NCI-H1048 (cell line): ENCODE measurements at regions not wholly inside any gene's neighbourhood (a gene's known extent, or its start where the extent isn't known, plus 50 kb on each side); places are given as distances from the start of the nearest gene placed in this dataset.
"Not testable (repeated sequence)": the region's sequence is repeated elsewhere in the genome, so short reads cannot be mapped to it uniquely, and the experiment has no call there.

Source experiments
- DNase-seq: peaks from one replicate; lab custom pipeline; 2025; lab: John Stamatoyannopoulos, UW

DNA sequence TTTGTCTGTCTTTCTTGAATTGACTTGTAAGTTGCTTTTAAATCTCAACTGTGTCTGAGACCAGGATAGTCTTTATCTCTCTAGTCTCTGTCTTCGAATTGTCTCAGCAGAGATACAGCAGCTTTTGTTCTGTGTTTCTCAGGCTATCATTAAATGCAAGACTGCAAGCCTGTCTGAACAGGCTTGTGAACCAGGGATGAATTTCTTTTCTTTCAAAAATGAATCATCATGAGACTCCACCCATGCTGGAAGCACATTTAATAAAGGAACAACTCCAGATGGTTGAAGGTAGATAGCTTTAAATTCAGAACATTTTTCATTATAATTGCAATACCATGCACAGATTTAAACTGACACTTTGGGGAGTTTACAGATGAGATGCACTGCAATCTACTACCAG is 155.9 kb downstream of the SEC23IP start:
- no peak for DNase-seq

DNA sequence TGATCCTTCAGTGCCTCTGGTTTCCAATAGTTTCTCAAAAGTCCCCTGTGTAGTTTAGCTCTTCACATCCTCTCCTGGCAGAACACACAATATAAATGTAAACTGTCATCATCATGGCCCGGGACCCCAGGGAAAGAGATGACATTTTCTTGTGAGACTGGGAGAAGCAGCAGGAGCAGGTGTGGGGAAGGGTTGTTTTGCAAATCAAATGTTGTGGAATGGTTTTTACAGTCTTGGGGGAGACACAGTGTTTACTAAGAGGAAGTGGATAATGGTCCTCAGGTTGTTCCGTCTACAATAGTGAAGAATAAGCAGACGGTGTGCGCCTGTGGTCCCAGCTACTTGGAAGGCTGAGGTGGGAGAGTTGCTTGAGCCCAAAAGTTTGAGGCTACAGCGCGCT is 159.1 kb downstream of the SEC23IP start:
- DNase-seq, result no peak

DNA sequence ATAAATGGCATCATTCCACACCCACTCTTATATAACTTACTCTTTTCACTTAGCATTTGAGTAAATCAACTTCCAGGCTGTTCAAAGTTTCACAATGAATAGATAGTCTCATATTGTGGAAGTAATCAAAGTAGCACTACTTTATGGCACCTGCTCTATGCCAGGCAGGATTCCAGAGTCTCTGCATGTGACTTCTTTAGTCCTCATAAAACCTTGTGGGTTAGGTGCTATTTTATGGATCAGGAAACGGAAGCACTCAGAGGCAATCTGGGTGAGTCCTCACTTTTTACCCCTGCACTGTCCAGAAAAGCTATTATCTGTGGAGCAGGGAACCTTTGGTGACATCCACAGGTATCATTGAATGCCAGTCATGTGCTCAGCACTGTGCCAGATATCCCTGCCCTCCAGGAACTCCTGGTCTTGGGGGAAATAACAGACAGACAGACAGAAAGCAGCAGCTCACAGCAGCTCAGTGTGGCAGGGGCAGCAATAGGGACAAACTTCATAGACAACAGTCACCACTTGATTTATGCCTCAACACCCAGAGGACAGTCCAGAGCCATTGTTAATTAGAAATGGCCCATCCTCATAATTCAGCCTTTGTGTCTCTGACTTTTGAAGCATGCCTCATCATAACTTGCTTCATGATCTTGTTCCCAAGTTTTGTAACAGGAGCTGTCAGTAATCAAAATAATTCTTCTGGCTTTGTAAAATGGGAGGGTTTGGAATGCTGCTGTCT is 160.6 kb downstream of the SEC23IP start:
- no peak for DNase-seq

DNA sequence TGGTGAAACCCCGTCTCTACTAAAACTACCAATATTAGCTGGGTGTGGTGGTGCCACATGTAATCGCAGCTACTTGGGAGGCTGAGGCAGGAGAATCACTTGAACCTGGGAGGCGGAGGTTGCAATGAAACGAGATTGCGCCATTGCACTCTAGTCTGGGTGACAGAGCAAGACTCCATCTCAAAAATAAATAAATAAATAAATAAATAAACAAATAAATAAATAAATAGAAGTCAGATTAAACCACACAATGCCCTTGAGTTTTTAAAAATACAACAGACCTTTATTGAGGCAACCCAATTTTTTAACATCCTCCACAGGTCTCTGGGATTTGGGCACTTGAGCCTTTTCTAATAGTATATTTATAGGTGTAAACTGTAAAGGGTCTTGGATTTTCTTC is 167.3 kb downstream of the SEC23IP start:
- not testable (repeated sequence) for DNase-seq

DNA sequence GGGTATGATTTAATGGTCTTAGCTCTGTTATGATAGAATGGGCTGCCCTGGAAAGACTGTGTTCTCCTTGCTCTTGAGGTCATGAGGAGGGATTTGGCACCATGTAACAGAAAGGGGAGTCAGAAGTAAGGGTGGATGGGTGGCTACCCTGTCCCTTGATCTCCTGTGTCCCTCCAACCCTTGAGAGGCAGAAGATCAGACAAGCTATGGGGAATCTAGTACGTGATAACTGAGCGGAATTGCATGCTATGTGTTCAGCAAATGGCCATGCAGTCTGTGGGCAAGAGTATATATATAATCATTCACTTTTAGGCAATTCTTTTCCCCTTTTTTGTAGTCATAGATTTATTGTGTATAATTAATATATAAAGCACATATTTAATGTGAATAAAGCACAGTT is 174.9 kb downstream of the SEC23IP start:
- no peak for DNase-seq

DNA sequence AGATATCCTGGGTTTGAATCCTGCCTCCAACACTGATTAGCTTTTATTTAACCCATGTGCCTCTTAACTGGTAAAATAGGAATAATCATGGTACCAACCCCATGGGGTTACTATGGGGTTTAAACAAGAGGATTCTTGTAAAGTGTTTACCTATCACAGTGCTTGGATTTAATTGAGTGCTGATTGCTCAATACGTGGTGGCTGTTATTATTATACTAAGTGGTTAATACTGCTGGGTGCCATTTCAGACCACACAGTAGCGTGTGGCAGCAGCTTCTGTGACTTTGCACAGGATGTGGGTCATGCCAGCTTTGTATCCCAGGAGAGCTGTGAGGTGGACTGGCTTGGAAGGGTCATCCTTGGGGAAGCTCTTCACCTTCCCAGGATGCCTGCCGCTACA is 177.2 kb downstream of the SEC23IP start:
- DNase-seq, result no peak

DNA sequence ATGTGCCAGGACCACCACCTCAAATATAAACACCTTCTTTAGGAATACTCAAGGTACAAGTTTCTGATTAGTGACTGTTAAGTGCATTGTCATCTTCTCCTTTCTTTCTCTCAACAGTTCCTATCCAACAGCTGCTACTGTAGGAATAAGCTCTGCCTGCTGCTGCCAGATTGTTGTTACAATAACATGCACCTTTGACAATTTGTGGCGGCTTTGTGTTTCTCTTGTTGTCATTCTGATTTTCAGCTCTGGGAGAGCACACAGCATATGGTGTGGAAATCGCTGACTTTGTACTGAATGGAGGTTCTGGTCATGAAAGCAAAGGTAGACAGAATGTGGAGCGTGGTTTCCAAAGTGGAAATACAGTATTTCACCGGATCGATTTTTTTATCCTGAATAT is 182.8 kb downstream of the SEC23IP start:
- no peak for DNase-seq

DNA sequence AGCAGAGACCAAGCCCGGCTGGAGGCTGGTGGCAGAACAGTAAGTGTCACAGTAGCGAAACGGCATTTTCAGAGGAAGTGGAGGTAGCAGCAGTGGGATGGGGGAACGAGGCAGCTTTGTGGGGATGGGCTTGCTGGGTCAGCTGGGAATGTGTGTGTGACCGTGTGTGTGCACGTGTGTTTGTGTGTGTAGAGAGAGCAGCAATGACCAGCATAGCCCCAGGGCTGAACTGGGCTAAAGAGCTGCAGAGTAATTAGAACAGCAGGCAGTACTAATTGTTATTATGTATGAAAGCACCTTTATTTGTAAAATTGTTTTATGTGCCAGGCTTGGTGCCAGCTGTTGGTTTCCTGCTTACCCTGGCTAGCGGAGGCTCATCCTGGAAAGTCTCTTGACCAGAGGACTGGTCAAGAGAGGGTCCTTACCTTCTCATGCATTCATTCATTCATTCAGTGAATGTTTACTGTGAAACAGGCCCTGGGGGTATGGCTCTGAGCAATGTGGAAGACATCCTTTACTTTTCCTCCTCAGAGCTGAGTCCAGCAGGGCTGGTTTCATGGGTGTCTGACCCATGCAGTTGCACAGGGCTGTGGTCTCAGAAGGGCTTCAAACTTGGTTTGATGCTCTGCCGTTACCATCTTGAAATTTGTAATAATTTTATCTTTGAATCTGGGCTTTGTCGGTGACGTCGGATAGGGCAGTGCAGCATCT is 184.6 kb downstream of the SEC23IP start:
- DNase-seq, result no peak

DNA sequence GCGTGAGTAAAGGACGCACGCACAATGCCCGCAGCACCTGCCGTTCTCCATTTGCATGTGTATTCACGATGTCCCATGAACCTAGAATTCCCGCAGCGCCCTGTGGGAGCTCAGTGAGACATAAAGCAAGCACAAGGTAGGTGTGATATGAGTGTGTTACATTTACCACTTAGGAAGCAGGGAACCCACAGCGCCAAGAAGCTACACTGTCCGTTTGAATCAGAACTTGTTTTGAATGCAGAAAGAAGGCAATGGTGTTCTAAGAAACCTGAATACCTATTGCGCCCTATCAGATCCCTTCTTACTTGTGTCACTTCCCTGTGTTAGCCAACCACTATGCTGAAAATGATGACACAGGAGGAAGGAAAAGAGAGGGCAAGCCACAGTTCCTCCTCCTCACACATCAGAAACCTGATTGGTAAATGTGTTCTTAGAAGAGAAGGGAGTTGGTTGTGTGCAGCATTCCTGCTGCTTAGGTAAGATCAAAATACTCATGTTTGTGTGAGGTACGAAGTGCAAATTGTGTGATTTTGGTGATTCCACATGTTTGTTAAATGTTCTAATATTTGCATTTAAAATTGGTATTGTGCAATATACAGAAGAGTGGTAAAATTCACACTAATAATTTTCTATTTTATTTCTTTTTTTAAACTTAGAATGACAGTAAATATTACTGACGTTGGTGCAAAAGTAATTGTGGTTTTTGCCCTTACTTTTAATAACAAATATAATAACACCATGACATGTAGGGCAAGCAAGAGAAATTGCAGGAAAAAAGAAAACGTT is 185.4 kb downstream of the SEC23IP start:
- no peak for DNase-seq

DNA sequence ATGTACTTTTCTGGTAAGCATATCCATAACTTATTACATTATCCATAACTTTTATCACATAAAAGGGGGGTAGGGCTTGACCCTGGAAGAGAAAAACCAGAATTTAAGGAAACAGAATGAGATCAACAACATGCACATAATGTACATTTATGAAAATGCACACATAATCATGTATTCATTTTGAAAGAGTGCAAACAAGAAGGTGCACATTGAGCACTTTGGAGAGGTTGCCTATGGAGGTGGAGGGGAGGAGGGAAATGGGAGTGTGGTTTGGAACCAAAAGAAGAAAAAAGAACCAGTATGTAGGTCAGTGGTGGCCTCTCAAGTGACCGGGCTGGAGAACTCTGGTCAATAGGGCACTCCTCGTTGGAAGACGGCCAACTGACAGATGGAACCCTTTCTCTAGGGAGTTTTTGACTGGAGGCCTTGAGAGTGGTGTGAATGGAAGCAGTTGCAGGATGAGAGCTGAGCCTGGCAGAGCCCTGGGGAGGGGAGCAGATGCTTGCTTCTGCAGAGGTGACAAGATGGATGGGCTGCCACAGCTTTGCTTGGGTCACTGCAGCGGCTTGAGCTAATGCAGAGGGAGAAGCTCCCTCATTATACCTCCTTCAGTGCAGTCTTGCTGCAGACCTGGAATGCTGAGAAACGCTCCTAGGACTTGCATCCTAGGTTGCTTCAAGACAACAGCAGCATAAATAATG is 192.7 kb downstream of the SEC23IP start:
- DNase-seq, result no peak

DNA sequence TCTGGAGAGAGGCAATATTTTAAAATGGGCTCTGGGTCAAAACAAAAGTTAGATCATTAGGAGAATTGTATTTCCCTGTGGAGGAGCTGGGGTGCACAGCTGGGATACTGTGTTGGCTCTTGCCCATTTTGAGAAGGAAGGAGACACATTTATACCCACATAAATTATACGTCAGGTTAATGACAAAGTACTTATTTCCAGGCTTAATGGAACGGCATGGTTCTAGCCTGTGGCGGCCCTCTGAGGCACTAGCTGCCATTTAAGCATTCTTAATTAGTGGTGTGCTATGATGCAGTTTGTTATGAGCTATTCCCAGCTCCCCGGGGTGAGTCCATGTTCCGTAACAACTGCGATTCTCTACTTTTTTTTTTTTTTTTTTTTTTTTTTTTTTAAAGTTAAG is 193.5 kb downstream of the SEC23IP start:
- DNase-seq, result no peak

DNA sequence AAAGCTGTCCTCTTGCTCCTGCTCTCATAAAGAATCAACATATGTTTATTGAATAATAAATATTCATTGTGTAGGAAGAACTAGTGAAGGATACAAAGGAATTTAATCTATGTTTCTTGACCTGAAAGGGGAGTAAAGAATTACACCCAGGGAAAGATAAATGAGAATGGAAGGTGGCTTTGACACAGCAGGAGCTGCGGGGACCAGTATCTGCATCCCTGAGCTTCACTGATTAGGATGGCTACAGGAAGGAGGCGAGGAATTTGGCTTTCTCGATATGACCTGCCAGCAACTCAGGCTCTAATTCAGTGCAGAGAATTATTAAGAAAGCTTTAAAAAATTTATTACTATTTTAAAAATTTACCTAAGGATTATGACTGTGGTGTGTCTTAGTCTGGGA is 194.6 kb downstream of the SEC23IP start:
- DNase-seq, result no peak

DNA sequence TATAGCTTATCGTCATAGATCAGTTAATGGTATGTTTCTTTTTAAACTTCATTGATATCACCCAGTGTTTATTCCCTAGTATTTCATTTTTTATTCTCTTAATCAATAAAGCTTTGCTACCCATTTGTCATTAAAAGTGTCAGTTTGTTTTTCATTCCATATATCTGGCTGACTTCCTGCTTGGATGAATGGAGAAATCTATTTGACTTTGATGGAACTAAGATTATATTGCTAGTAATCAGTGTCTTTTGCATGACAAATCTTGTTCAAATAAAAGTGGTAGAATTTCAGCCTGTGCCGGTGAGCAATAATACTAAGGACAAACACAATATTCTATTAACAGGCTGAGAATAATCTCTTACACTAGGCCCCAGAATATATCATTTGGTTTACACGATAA is 203.3 kb downstream of the SEC23IP start:
- DNase-seq, result no peak

DNA sequence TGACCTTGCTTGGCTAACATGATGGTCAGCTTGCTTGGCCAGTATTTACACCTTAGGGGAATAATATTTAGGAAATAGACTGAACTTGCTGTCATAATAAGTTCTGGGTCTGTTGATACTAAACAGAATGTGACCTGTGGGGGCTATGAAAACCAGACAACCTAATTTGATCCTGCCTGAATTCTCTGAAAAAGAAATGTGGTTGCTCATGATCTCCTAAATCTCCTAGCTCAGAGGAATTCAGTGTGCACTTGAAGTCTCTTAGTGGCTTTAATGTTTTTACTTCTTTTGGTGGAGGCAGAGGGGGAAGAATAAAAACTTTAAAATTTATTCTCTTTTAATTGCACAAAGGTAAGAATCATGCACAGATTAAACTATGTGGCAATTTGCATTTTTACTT is 205.2 kb downstream of the SEC23IP start:
- no peak for DNase-seq

DNA sequence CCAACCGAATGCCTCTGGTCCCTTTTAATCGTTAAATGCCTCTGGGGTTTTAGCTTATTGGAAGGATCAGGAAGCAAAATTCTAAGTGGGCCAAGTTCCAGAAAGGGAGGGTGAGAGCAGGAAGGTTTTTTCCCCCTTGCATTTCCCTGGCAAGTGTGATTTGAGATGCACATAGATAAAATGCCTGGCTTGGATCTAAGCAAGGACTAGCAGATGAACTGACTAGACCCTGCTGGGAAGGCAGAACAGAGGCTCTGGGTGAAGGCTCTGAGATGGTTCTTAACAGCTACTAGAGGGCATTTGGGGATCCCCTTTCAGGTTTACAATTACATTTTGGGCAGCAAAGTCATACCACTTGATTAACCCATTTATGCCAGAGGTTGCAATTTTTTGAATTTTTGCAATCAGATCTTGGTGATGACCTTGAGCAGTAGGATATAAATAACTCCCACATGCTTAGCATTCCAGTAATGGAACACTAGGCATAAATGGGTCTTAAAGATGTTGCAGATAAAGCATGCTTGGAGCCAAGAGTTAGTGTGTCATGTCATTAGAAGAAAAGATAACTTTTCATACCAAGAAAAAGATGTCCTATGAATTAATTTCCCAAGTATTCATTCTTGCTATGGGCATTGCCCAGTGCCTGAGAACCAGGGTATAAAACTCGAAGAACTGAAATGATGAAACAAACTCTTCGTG is 205.9 kb downstream of the SEC23IP start:
- DNase-seq, result peak; percentile 11

DNA sequence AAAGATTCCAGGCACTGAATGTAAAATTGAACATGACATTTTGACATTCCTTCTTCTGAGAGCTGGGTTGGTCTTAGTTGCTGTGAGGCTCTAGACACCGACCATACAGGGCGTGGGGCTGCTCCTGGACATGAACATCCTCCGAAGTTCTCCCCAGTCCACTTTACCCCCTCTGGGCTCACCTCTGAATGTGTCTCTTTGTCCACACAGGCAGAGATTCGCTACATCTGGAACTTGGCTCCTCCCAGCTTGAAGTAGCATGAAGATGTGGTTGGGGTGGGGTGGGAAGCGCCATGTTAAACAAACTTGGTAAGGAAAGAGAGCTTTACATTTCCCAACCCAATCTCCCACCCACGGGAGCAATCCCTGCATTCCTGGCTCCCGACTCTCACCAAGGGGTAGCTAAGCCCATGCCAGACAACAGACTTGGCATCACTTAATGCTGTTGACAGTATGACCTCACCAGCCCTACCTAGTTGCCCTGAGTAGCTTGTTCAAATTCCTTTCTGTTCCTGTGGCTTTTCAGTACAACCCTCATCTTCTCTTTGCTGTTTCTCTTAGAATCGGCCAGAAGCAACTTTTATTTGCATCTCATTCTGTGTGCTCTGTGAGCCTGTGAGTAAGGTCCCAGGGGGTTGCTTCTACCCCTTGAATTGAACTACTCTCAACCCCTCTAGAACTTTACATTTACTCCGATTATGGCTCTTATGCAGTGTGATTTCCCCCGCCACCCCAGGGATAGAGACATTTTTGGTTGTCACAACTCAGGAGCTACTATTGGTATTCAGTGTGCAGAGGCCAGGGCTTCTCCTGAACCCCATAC is 211.4 kb downstream of the SEC23IP start:
- no peak for DNase-seq

DNA sequence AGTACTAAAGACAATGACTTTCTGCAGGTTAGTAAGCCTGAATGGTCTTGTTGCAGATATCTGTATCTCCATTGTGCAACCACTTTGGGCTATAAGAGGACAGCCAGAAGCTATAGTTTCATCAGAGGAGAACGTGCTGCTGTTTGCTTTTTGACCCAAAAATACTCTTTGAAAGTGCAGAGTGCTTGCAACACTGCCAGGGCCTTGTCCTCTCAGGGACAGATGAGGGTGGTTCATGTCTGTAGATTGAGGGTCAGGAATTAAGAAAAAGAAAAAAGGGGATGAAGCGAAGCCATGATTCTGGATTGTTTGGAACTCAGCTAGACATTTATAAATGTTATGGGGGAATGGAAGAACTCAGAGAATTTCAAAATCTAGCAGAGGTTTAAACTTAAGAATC is 212.5 kb downstream of the SEC23IP start:
- DNase-seq, result no peak

DNA sequence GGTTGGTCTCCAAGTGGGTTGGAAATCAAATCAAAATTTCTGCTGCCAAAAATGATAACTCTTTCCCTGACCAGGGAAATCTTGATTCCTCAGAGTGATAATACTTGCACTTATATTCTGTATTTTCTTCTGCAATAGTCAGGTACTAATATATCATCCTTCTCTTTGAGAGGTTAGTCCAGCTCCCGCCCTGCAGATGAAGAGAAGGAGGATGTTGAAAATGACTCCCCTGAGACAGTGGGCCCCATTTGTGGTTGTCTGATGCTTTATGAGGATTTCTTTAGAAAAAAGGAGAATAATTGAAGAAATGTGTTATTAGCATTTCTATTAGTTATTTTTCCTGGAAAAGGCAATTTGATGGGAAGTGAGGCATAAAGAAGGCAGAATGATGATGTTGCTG is 213.0 kb downstream of the SEC23IP start:
- DNase-seq, result no peak

DNA sequence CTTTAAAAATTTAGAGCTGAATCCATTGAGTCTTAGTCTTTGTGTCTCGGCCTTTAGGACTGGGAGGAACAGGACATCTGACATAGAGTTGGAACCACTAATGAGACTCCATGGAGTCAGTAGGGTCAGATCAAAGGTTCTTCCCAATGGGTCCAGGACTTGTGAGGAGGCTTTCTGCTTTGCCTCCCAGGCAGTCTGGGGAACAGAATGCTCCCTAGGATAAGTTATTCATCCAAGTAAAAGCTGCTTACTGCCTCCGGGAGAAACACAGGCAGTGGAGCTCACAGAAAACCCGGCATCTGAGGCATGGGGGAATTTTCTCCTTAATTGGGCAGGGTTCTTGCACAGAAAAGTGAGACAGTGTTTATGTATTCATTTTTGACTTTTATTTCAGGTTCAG is 216.4 kb downstream of the SEC23IP start:
- DNase-seq, result no peak

DNA sequence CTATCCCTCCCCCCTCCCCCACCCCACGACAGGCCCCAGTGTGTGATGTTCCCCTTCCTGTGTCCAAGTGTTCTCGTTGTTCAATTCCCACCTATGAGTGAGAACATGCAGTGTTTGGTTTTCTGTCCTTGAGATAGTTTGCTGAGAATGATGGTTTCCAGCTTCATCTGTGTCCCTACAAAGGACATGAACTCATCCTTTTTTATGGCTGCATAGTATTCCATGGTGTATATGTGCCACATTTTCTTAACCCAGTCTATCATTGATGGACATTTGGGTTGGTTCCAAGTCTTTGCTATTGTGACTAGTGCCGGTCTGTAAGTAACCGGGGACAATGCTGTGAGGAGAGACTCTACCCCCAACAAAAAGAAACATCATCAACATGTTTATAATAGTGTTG is 217.2 kb downstream of the SEC23IP start:
- DNase-seq, result not testable (repeated sequence)

DNA sequence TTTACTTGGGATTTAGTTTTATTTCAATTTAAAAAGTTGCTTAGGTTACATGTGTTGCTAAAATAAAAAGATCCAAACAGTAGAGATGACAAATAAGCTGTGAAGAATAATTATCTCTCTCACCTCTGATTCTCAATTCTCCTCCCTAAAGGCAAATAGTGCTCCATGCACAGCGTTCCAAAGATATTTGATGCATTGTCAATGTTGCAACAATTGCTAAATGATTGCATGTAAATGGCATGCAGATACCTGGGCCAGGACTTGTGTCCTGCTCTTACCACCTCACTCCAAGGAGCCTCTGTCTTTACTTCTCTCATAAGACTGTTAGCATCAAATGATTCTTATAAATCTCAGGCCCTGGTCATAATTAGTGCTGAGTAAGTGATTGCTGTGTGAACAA is 217.7 kb downstream of the SEC23IP start:
- no peak for DNase-seq
